ENCODE measurements at regions not wholly inside any gene's neighbourhood (a gene's known extent, or its start where the extent isn't known, plus 50 kb on each side); places are given as distances from the start of the nearest gene placed in this dataset.

GRCh38 chr2:20541651-20542050 lies 94.8 kb downstream of the RHOB start:
- H3K27me3 ChIP-seq (ENCODE audit: control insufficient read depth, extremely low read depth, insufficient read depth, low read length) = peaks cover 3% of the 10 kb centered on the region
- H3K4me2 ChIP-seq (ENCODE audit: control insufficient read depth, extremely low read depth, insufficient read depth, low read depth, low read length) = no peak overlapping the region
- no peaks in the 10 kb centered on the region for H4K20me1 ChIP-seq (ENCODE audit: control insufficient read depth, extremely low read depth, insufficient read depth, low read length)
- no peaks in the 10 kb centered on the region for H3K79me2 ChIP-seq (ENCODE audit: control insufficient read depth, insufficient read depth, low read length)
- DNase-seq (ENCODE audit: low read depth, low spot score) = no peak
- H2AFZ ChIP-seq (ENCODE audit: control insufficient read depth, low read length) = no peak overlapping the region
- H3K4me3 ChIP-seq (ENCODE audit: control insufficient read depth in 2 of 3, extremely low read depth in 1 of 3, insufficient read depth in 2 of 3, low read depth in 1 of 3, low read length in 3 of 3) = no peak overlapping the region
- H3K36me3 ChIP-seq (ENCODE audit: control insufficient read depth in 2 of 2, extremely low read depth in 1 of 2, insufficient read depth in 2 of 2, low read length in 2 of 2) = no peaks in the 10 kb centered on the region
- dilution Hi-C loops (cut with MboI; ENCODE audit: extremely low pct_ligation_motif_present, low sequenced_read_pairs) = no loop called here
- H3K9me1 ChIP-seq (ENCODE audit: control insufficient read depth, extremely low read depth, insufficient read depth, low read length) = peaks cover 2% of the 10 kb centered on the region
- no peak overlapping the region for H3K27ac ChIP-seq (ENCODE audit: control insufficient read depth, insufficient read depth, low read length)
- no peak overlapping the region for H3K9ac ChIP-seq (ENCODE audit: control insufficient read depth, extremely low read depth, insufficient read depth, low read length)
- no peak for FAIRE-seq
- no peaks in the 10 kb centered on the region for H3K9me3 ChIP-seq (ENCODE audit: control insufficient read depth, low read depth, low read length)
- peaks cover 28% of the 10 kb centered on the region for H3K4me1 ChIP-seq (ENCODE audit: control insufficient read depth, extremely low read depth, insufficient read depth, low read length)
- TF ChIP-seq CTCF (optimal IDR thresholded peaks at IDR 0.05 in 1 of 3, IDR thresholded peaks at IDR 0.05 in 1 of 3, conservative IDR thresholded peaks at IDR 0.05 in 1 of 3; ENCODE audit: extremely low read depth in 1 of 3, insufficient read depth in 2 of 3, low read length in 3 of 3) = peak in 1 of 3 experiments; percentile 12
- no peak for TF ChIP-seq EZH2 (IDR thresholded peaks at IDR 0.05; ENCODE audit: low read length)

- H3K9ac ChIP-seq (ENCODE audit: control insufficient read depth, extremely low read depth, insufficient read depth, low read length) = no peak overlapping the region
- no peak for FAIRE-seq
- DNase-seq (ENCODE audit: low read depth, low spot score) = no peak
- dilution Hi-C loops (cut with MboI; ENCODE audit: extremely low pct_ligation_motif_present, low sequenced_read_pairs) = no loop called here
- H3K9me1 ChIP-seq (ENCODE audit: control insufficient read depth, extremely low read depth, insufficient read depth, low read length) = peaks cover 2% of the 10 kb centered on the region
- no peak overlapping the region for H2AFZ ChIP-seq (ENCODE audit: control insufficient read depth, low read length)
- H4K20me1 ChIP-seq (ENCODE audit: control insufficient read depth, extremely low read depth, insufficient read depth, low read length) = no peaks in the 10 kb centered on the region
- no peaks in the 10 kb centered on the region for H3K9me3 ChIP-seq (ENCODE audit: control insufficient read depth, low read depth, low read length)
- peaks cover 3% of the 10 kb centered on the region for H3K27me3 ChIP-seq (ENCODE audit: control insufficient read depth, extremely low read depth, insufficient read depth, low read length)
- H3K36me3 ChIP-seq (ENCODE audit: control insufficient read depth in 2 of 2, extremely low read depth in 1 of 2, insufficient read depth in 2 of 2, low read length in 2 of 2) = no peaks in the 10 kb centered on the region
- TF ChIP-seq EZH2 (IDR thresholded peaks at IDR 0.05; ENCODE audit: low read length) = no peak
- no peak for TF ChIP-seq CTCF (optimal IDR thresholded peaks at IDR 0.05 in 1 of 3, IDR thresholded peaks at IDR 0.05 in 1 of 3, conservative IDR thresholded peaks at IDR 0.05 in 1 of 3; ENCODE audit: extremely low read depth in 1 of 3, insufficient read depth in 2 of 3, low read length in 3 of 3)
- H3K79me2 ChIP-seq (ENCODE audit: control insufficient read depth, insufficient read depth, low read length) = no peaks in the 10 kb centered on the region
- peaks cover 28% of the 10 kb centered on the region for H3K4me1 ChIP-seq (ENCODE audit: control insufficient read depth, extremely low read depth, insufficient read depth, low read length)
- H3K4me3 ChIP-seq (ENCODE audit: control insufficient read depth in 2 of 3, extremely low read depth in 1 of 3, insufficient read depth in 2 of 3, low read depth in 1 of 3, low read length in 3 of 3) = no peak overlapping the region
- no peak overlapping the region for H3K4me2 ChIP-seq (ENCODE audit: control insufficient read depth, extremely low read depth, insufficient read depth, low read depth, low read length)
- H3K27ac ChIP-seq (ENCODE audit: control insufficient read depth, insufficient read depth, low read length) = no peak overlapping the region
Measured at GRCh38 chr2:20542269-20542668, 95.4 kb downstream of the RHOB start.

All from keratinocyte (primary cell).